Left lung (tissue), 4 donors: ENCODE measurements at regions not wholly inside any gene's neighbourhood (a gene's known extent, or its start where the extent isn't known, plus 50 kb on each side); places are given as distances from the start of the nearest gene placed in this dataset.

Experiments used
- ATAC-seq: fragments of 200-7000 bp; cut with Tn5 transposase; one replicate; pipeline ENCODE4 v1.9.1; 2020; ENCODE audit warnings: moderate library complexity
- DNase-seq, 4 donors: peaks; one replicate each; pipeline ENCODE4 v3.0.0-alpha.2; 2013 to 2020
- H3K27ac ChIP-seq, 2 donors: fragments of 200-600 bp; sonication (generic) in 1 of 2; one replicate each; pipeline versions ENCODE4 v1.5.0 to v1.8.0; 2020 to 2021
- H3K27me3 ChIP-seq, 2 donors: fragments of 200-600 bp; sonication (generic) in 1 of 2; one replicate each; pipeline versions ENCODE4 v1.5.0 to v1.8.0; 2020 to 2021
- H3K36me3 ChIP-seq, 2 donors: fragments of 200-600 bp; sonication (generic) in 1 of 2; one replicate each; pipeline versions ENCODE4 v1.5.0 to v1.8.0; 2020 to 2021
- H3K4me1 ChIP-seq, 2 donors: fragments of 200-600 bp; one replicate each; pipeline ENCODE4 v1.8.0; 2021
- H3K4me3 ChIP-seq, 2 donors: fragments of 200-600 bp; sonication (generic) in 1 of 2; one replicate each; pipeline versions ENCODE4 v1.5.0 to v1.8.0; 2020 to 2021; ENCODE audit warnings: mild to moderate bottlenecking in 1 of 2
- H3K9me3 ChIP-seq, 2 donors: fragments of 200-600 bp; sonication (generic) in 1 of 2; one replicate each; pipeline versions ENCODE4 v1.5.0 to v1.8.0; 2020 to 2021
- intact Hi-C, 2 donors: fragments of 100-400 bp; cut with DNase I; formaldehyde crosslinking; loops; one replicate each; pipeline versions ENCODE4 v1.11.2 to v1.14.2; 2022
- TF ChIP-seq, protein P1 (sequence below), 2 donors: fragments of 200-600 bp; sonication (generic) in 1 of 2; IDR thresholded peaks; one replicate each; pipeline versions ENCODE4 v1.5.0 to v1.8.0; 2021; ENCODE audit warnings: antibody characterized with exemption in 2 of 2
- donor health status: DM: no; HTN: yes; CAD: no.
- donor health status: DM: no; HTN: no; CAD: no.

DNA sequence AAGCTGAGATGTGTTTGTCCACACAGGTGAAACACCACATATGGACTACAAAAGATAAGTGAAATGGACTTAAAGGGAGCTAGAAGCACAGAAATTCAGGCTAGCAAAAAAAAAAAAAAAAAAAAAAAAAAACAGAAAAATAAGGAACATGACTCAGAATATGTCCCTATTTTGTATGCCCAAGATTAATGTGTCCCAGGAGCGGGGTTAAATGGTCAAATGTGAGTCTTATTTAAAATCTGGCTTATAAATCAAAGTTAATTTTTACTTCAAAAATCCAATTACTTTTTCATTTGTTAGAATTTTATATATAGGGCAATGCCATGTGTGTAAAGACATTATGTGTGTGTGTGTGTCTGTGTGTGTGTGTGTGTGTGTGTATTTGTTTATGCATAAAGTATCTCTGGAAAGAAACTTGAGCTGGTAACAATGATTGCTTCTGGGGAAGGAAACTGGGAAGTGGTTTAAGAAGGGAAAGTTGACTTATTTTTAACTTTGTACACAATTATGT is 986.5 kb downstream of the ROBO2 start:
- intact Hi-C loops = no loop called here
- H3K4me3 ChIP-seq = no peak overlapping the region
- no peaks in the 10 kb centered on the region for H3K4me1 ChIP-seq
- H3K27me3 ChIP-seq = no peaks in the 10 kb centered on the region
- peaks cover 0 to 6% of the 10 kb centered on the region in 2 donors for H3K9me3 ChIP-seq
- H3K36me3 ChIP-seq = no peaks in the 10 kb centered on the region
- DNase-seq (no peak), ATAC-seq (no peak)
- TF ChIP-seq, protein P1, sequence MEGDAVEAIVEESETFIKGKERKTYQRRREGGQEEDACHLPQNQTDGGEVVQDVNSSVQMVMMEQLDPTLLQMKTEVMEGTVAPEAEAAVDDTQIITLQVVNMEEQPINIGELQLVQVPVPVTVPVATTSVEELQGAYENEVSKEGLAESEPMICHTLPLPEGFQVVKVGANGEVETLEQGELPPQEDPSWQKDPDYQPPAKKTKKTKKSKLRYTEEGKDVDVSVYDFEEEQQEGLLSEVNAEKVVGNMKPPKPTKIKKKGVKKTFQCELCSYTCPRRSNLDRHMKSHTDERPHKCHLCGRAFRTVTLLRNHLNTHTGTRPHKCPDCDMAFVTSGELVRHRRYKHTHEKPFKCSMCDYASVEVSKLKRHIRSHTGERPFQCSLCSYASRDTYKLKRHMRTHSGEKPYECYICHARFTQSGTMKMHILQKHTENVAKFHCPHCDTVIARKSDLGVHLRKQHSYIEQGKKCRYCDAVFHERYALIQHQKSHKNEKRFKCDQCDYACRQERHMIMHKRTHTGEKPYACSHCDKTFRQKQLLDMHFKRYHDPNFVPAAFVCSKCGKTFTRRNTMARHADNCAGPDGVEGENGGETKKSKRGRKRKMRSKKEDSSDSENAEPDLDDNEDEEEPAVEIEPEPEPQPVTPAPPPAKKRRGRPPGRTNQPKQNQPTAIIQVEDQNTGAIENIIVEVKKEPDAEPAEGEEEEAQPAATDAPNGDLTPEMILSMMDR (IDR thresholded peaks at IDR 0.05) = no peak
- no peak overlapping the region for H3K27ac ChIP-seq

DNA sequence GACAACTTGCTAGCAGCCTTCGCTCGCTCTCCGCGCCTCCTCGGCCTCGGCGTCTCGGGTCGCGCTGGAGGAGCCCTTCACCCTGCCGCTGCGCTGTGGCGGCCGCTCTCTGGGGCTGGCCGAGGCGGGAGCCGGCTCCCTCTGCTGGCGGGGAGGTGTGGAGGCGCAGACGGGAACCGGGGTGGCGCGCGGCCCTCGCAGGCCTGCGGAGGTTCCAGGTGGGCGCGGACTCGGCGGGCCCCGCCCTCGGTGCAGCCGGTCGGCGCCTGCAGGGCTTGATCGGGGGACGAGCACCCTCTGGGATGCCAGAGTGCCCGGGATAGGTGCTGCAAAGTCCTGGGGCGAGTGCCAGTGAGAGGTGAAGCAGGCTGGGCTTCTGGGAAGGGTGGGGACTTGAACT is 989.9 kb downstream of the ROBO2 start:
- H3K27me3 ChIP-seq = no peaks in the 10 kb centered on the region
- intact Hi-C loops = no loop called here
- no peaks in the 10 kb centered on the region for H3K4me1 ChIP-seq
- no peaks in the 10 kb centered on the region for H3K36me3 ChIP-seq
- TF ChIP-seq, protein P1 (IDR thresholded peaks at IDR 0.05) = no peak
- H3K27ac ChIP-seq = no peak overlapping the region
- peaks cover 0 to 6% of the 10 kb centered on the region in 2 donors for H3K9me3 ChIP-seq
- H3K4me3 ChIP-seq = no peak overlapping the region
- peak in 1 of 4 donors; percentile 71 for DNase-seq
- no peak for ATAC-seq

DNA sequence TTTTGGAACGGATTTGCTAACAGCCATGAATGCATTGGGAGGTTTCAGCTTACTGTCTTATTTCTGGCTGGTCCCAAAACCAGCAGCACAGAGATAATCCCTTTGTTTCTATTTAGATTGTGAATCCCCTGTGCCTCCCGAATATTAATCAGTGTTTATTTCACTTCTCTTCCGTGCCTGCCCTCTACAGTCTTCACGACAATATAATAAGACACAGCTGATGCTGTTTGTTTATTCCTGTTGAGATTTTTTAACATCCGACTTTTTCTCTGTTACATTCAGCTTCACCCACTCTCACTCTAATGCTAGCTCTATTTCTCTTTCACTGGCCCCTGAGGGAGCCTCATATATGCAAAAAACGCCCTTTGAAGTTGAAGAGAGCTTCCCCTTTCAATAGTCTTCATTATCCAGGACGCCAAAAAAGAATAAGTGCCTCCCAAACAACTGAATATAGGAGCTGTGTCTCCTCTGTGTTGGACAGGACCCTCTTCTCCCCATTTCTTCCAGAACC is 995.3 kb downstream of the ROBO2 start:
- peak in 1 of 4 donors; percentile 20 for DNase-seq
- no peaks in the 10 kb centered on the region for H3K4me1 ChIP-seq
- intact Hi-C loops = no loop called here
- ATAC-seq = no peak
- no peaks in the 10 kb centered on the region for H3K9me3 ChIP-seq
- TF ChIP-seq, protein P1 (IDR thresholded peaks at IDR 0.05) = no peak
- no peaks in the 10 kb centered on the region for H3K36me3 ChIP-seq
- H3K27ac ChIP-seq = no peak overlapping the region
- H3K4me3 ChIP-seq = no peak overlapping the region
- no peaks in the 10 kb centered on the region for H3K27me3 ChIP-seq

GRCh38 chr3:78041486-78041885 is 1001.6 kb downstream of the ROBO2 start:
- DNase-seq (no peak), ATAC-seq (no peak)
- no peak overlapping the region for H3K27ac ChIP-seq
- TF ChIP-seq, protein P1 (IDR thresholded peaks at IDR 0.05) = no peak
- intact Hi-C loops = no loop called here
- H3K27me3 ChIP-seq = no peaks in the 10 kb centered on the region
- no peaks in the 10 kb centered on the region for H3K36me3 ChIP-seq
- no peak overlapping the region for H3K4me3 ChIP-seq
- no peaks in the 10 kb centered on the region for H3K9me3 ChIP-seq
- H3K4me1 ChIP-seq = no peaks in the 10 kb centered on the region

DNA sequence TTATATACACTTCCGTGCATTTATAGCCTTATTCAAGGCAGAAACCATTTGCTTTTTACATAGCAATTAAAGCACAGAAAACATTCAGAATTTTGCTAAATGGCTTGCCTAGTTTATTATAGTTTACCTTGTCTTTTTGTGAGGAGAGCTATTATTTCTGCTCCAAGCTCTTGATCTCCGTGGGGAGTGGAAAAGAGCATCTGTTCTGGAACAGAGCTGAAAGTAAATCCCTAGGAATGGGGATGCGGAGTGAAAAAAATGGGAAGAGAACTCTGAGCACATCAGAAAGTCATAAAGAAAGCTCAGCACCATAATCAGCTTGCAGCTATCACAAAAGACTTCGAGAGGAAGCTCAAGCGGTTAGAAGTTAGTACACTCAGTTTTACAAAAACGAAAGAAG is 1006.7 kb downstream of the ROBO2 start:
- DNase-seq = no peak
- intact Hi-C loops = no loop called here
- Histone ChIP-seq H3K36me3 (no peaks in the 10 kb centered on the region), H3K9me3 (no peaks in the 10 kb centered on the region), H3K4me1 (no peaks in the 10 kb centered on the region), H3K4me3 (no peak overlapping the region), H3K27me3 (no peaks in the 10 kb centered on the region), H3K27ac (no peak overlapping the region)
- ATAC-seq = no peak
- TF ChIP-seq, protein P1 (IDR thresholded peaks at IDR 0.05) = no peak
